GM19238 (cell line): ENCODE measurements at regions not wholly inside any gene's neighbourhood (a gene's known extent, or its start where the extent isn't known, plus 50 kb on each side); places are given as distances from the start of the nearest gene placed in this dataset.
"Not testable (repeated sequence)": the region's sequence is repeated elsewhere in the genome, so short reads cannot be mapped to it uniquely, and the experiment has no call there.

Source experiments
- DNase-seq: peaks from one replicate; pipeline ENCODE4 v3.0.0; 2011; ENCODE audit warnings: low spot score; ENCODE audit not compliant: insufficient read length

GRCh38 chrX:84611843-84612636 lies 109.8 kb upstream of the HDX start:
- no peak for DNase-seq

- DNase-seq: no peak
Observed at GRCh38 chrX:84634201-84634782, 132.0 kb upstream of the HDX start.

GRCh38 chrX:84666086-84666485 lies 163.8 kb upstream of the HDX start:
- DNase-seq: no peak

GRCh38 chrX:84690228-84690627 lies 188.0 kb upstream of the HDX start:
- DNase-seq: no peak

- DNase-seq: no peak
Observed at GRCh38 chrX:84709987-84710386, 207.7 kb upstream of the HDX start.

GRCh38 chrX:84710611-84711010 lies 208.4 kb upstream of the HDX start:
- DNase-seq: no peak

- no peak for DNase-seq
Observed at GRCh38 chrX:84712621-84713020, 210.4 kb upstream of the HDX start.

- DNase-seq: no peak
Observed at GRCh38 chrX:84715315-84715714, 213.1 kb upstream of the HDX start.

GRCh38 chrX:84717343-84717742 lies 215.1 kb upstream of the HDX start:
- no peak for DNase-seq

- DNase-seq: no peak
Observed at GRCh38 chrX:84721416-84721815, 219.2 kb upstream of the HDX start.

- DNase-seq: no peak
Observed at GRCh38 chrX:84724576-84724975, 222.3 kb upstream of the HDX start.

GRCh38 chrX:84729408-84729807 lies 227.2 kb upstream of the HDX start:
- no peak for DNase-seq

- DNase-seq: peak; percentile 14
Observed at GRCh38 chrX:84729809-84730208, 227.6 kb upstream of the HDX start.

- no peak for DNase-seq
Observed at GRCh38 chrX:84735025-84735424, 232.8 kb upstream of the HDX start.

- no peak for DNase-seq
Observed at GRCh38 chrX:84737471-84737871, 235.2 kb upstream of the HDX start.

- DNase-seq: no peak
Observed at GRCh38 chrX:84747516-84747915, 245.3 kb upstream of the HDX start.

GRCh38 chrX:84748965-84749656 lies 246.9 kb upstream of the HDX start:
- no peak for DNase-seq

GRCh38 chrX:84760560-84760959 lies 243.1 kb upstream of the APOOL start:
- no peak for DNase-seq

GRCh38 chrX:84796321-84796720 lies 207.4 kb upstream of the APOOL start:
- no peak for DNase-seq

- DNase-seq: no peak
Observed at GRCh38 chrX:84830836-84831235, 172.8 kb upstream of the APOOL start.

GRCh38 chrX:84846541-84846940 lies 157.1 kb upstream of the APOOL start:
- DNase-seq: not testable (repeated sequence)

GRCh38 chrX:84851183-84851582 lies 152.5 kb upstream of the APOOL start:
- DNase-seq: not testable (repeated sequence)

- DNase-seq: not testable (repeated sequence)
Observed at GRCh38 chrX:84856791-84857190, 146.9 kb upstream of the APOOL start.
